ENCODE measurements at regions not wholly inside any gene's neighbourhood (a gene's known extent, or its start where the extent isn't known, plus 50 kb on each side); places are given as distances from the start of the nearest gene placed in this dataset.

GRCh38 chr3:98982351-98982750 lies 80.9 kb upstream of the DCBLD2 start:
- 63 to 66% methylated on average over 2 of the region's 2 CpGs for whole genome bisulfite sequencing, 2 donors
- DNase-seq (ENCODE audit: low spot score in 2 of 2) = no peak
- TF ChIP-seq CTCF (IDR thresholded peaks at IDR 0.05) (no peak), POLR2A (IDR thresholded peaks at IDR 0.05) (no peak)
- intact Hi-C loops (cut with DNase I; ENCODE audit: low total_unique reads) = no loop called here
- H3K4me3 ChIP-seq (ENCODE audit: low read depth, poor library complexity, severe bottlenecking) = no peak overlapping the region

GRCh38 chr3:98980915-98981596 lies 79.6 kb upstream of the DCBLD2 start:
- TF ChIP-seq CTCF (IDR thresholded peaks at IDR 0.05) = no peak
- no peak for TF ChIP-seq POLR2A (IDR thresholded peaks at IDR 0.05)
- 64 to 69% methylated on average over 2 of the region's 2 CpGs for WGBS, 2 donors
- DNase-seq (ENCODE audit: low spot score in 2 of 2) = no peak
- intact Hi-C loops (cut with DNase I; ENCODE audit: low total_unique reads) = no loop called here
- H3K4me3 ChIP-seq (ENCODE audit: low read depth, poor library complexity, severe bottlenecking) = no peak overlapping the region

GRCh38 chr3:98979296-98979695 lies 77.8 kb upstream of the DCBLD2 start:
- TF ChIP-seq POLR2A (IDR thresholded peaks at IDR 0.05) (no peak), CTCF (IDR thresholded peaks at IDR 0.05) (no peak)
- intact Hi-C loops (cut with DNase I; ENCODE audit: low total_unique reads) = no loop called here
- WGBS, 2 donors = 51 to 52% methylated on average over 1 of the region's 1 CpG
- DNase-seq (ENCODE audit: low spot score in 2 of 2) = no peak
- no peak overlapping the region for H3K4me3 ChIP-seq (ENCODE audit: low read depth, poor library complexity, severe bottlenecking)

GRCh38 chr3:98978068-98978811 lies 76.7 kb upstream of the DCBLD2 start:
- intact Hi-C loops (cut with DNase I; ENCODE audit: low total_unique reads) = no loop called here
- WGBS, 2 donors = 56 to 88% methylated on average over 3 of the region's 3 CpGs

GRCh38 chr3:98977520-98977919 lies 76.0 kb upstream of the DCBLD2 start:
- 58 to 79% methylated on average over 2 of the region's 2 CpGs for WGBS, 2 donors
- intact Hi-C loops (cut with DNase I; ENCODE audit: low total_unique reads) = no loop called here
- DNase-seq (ENCODE audit: low spot score in 2 of 2) = no peak
- no peak overlapping the region for H3K4me3 ChIP-seq (ENCODE audit: low read depth, poor library complexity, severe bottlenecking)
- TF ChIP-seq CTCF (IDR thresholded peaks at IDR 0.05) (no peak), POLR2A (IDR thresholded peaks at IDR 0.05) (no peak)

More at GRCh38 chr3:98978068-98978811, 76.7 kb upstream of the DCBLD2 start:
- no peak overlapping the region for H3K4me3 ChIP-seq (ENCODE audit: low read depth, poor library complexity, severe bottlenecking)
- no peak for DNase-seq (ENCODE audit: low spot score in 2 of 2)
- TF ChIP-seq CTCF (IDR thresholded peaks at IDR 0.05) (no peak), POLR2A (IDR thresholded peaks at IDR 0.05) (no peak)
